Sigmoid colon (tissue), 4 donors: ENCODE measurements at regions not wholly inside any gene's neighbourhood (a gene's known extent, or its start where the extent isn't known, plus 50 kb on each side); places are given as distances from the start of the nearest gene placed in this dataset.
"Not testable (repeated sequence)": the region's sequence is repeated elsewhere in the genome, so short reads cannot be mapped to it uniquely, and the experiment has no call there.

Experiments used
- CTCF ChIP-seq, 4 experiments: fragments of 450-650 bp in 3 of 4; fragments of 200-600 bp in 1 of 4; IDR thresholded peaks; one replicate each; pipeline ENCODE4 v1.5.1; 2016 to 2019; ENCODE audit warnings: antibody characterized with exemption in 4 of 4, mild to moderate bottlenecking in 3 of 4, moderate library complexity in 2 of 4
- EP300 ChIP-seq, 4 donors: sonication (generic); formaldehyde crosslinking; IDR thresholded peaks; one replicate each; pipeline ENCODE4 v1.6.1; 2017; ENCODE audit warnings: antibody characterized with exemption in 4 of 4
- POLR2AphosphoS5 ChIP-seq, 4 donors: sonication (generic); formaldehyde crosslinking; IDR thresholded peaks; one replicate each; pipeline ENCODE4 v1.6.1; 2017; ENCODE audit warnings: antibody characterized with exemption in 4 of 4

DNA sequence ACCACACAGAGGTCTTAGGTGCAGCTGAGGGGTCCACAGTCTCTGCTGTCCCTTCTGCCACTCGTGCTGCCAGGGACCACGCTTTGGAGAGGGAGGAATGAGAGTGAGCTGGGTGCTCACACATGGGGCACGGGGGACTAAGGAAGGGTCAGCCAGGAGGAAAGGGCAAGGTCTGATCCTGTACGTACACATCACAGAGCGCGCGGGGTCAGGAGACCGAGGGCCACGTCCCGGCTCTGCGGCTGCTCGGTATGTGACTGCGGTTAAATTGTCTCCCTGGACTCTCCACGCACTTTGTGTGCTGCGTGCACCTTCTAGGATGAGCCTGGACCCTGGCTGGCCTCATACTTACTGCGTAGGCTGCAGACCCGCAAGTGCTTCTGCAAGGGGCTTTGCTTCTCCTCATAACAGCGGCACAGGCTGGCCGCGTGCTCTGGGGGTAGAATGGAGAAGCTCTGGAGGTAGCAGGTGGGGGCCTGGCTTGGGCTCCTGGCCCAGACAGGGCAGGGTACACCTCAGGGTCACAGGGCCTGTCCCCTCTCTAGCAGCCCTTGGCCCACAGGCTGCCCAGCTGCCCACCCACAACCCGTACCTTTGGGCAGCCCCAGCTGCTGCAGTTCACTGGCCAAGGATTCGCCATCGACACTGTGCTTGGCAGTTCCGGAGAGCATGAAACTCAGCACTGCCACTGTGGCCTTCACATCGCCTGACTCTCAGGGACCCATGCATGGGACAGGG lies 136.3 kb downstream of the TBC1D2B start:
- not testable (repeated sequence) for TF ChIP-seq CTCF, POLR2AphosphoS5, EP300 (IDR thresholded peaks at IDR 0.05)
